ENCODE measurements at regions not wholly inside any gene's neighbourhood (a gene's known extent, or its start where the extent isn't known, plus 50 kb on each side); places are given as distances from the start of the nearest gene placed in this dataset.

GRCh38 chr4:175051974-175052373 lies 133.8 kb downstream of the ADAM29 start:
- TF ChIP-seq CTCF (IDR thresholded peaks at IDR 0.05 in 4 of 5, conservative IDR thresholded peaks at IDR 0.05 in 1 of 5), result no peak
- no peak for TF ChIP-seq POLR2A (IDR thresholded peaks at IDR 0.05)

All from gastrocnemius medialis (tissue), 4 donors.